ENCODE measurements at regions not wholly inside any gene's neighbourhood (a gene's known extent, or its start where the extent isn't known, plus 50 kb on each side); places are given as distances from the start of the nearest gene placed in this dataset.

DNA sequence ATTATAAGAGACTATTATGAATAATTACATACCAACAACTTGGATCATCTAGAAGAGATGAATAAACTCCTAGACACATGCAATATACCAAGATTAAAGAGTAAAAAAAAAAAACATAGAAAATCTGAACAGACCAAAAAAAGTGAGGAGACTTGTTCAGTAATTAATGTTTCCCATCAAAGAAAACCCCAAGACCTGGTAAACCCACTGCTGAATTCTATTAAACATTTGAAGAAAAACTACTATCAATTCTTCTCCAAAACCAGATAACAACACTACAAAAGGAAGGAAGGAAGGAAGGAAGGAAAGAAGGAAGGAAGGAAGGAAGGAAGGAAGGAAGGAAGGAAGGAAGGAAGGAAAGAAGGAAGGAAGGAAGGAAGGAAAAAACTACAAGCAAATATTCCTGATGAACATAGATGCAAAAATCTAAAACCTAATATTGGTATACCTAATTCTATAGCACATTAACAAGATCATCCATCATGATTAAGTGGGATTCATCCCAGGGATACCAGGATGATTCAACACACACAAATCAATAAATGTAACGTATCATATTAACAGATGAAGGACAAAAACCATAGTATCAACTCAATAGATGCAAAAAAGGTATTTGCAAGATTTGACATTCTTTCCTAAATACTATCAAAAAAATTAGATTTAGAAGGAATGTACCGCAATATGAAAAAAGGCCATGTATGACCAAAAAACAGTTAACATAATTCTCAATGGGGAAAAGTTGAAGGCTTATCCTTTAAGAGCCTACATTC is 445.5 kb downstream of the KCNH5 start:
- no peak for DNase-seq

DNA sequence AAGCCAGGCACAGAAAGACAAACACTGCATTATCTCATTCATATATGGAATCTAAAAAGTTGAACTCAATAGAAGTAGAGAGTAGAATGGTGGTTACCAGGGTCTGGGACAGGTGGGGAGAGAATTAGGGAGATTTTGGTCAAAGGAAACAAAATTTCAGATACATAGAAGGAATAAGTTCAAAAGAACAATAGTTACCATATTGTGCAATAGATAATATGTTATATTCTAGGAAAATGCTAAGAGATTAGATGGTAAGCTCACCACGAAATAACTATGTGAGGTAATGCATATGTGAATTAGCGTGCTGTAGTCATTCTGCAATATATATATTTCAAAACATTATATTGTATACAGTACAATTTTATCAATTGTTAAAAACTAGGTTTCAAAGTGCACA is 442.5 kb downstream of the KCNH5 start:
- DNase-seq = no peak

DNA sequence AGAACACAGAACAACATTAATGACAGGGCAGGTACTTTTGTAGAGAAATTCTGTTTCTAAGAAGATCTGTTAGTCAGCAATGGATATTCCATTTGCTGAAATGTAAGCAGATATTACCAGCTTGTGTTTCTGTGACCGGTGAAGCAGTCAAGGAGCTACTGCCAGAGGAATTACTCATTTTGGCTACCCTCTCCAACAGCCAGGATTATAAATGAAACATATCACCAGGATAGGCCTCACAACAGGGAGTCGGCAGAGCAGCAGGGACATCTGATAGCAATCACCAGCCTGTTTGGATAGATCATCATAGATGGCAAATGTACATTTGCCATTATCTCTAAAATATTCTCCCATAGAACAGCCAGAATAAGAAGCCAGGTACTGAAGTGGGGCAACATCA is 440.7 kb downstream of the KCNH5 start:
- DNase-seq = no peak

DNA sequence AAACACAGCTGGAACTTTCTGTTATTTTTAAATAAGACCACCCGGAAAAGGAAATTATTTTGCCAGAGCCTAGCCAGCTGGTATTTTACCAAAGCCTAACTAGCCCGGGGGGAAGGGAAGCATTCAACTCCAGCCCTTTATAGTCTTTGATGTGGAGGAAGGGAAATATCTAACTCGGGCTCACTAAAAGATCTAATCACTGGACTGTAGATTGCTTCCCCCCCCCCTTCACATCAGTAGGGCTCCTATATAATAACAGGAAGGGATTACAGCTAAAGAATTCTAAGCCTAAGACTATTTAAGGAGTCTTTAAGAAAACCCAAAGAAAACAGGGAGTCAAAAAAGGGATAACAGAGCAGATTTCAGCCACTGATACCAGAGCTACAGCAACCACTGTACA is 431.1 kb downstream of the KCNH5 start:
- no peak for DNase-seq

DNA sequence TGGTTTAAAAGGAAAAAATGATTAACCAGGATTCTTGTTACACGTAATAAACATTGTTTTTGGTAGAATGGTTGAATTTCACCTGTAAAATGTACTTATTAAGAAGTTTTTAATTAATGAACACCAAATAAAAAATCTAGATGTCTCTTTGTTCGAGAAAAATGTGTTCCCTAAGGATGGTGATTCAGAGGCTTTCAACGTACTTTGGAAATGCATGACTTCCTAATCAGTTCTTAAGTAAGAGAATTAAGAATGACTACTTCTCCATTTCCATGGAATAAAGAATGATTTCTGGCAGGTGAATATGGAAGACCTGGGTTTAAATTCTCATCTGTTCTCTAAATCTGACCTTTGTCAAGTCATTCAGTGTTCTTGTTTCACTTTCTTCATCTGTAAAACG is 428.6 kb downstream of the KCNH5 start:
- DNase-seq = no peak

DNA sequence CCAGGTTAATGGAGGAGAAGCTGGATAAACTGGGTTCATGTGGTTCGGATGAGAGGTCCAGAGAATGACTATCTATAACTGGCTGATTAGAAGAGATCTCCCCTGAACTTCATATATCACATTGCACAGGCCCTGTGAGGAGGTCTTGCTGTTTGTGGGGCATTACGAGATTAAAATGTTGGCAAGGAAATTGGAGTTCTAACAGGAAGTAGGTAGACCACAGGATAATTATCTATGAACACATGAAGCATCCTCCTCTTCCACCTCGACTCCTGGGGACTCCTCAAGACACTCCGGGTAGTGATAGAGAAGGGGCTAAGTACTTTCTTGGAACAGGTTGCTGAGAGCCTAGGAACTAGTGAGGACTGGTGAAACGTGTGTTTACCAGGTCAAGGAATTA is 418.8 kb downstream of the KCNH5 start:
- DNase-seq = no peak

DNA sequence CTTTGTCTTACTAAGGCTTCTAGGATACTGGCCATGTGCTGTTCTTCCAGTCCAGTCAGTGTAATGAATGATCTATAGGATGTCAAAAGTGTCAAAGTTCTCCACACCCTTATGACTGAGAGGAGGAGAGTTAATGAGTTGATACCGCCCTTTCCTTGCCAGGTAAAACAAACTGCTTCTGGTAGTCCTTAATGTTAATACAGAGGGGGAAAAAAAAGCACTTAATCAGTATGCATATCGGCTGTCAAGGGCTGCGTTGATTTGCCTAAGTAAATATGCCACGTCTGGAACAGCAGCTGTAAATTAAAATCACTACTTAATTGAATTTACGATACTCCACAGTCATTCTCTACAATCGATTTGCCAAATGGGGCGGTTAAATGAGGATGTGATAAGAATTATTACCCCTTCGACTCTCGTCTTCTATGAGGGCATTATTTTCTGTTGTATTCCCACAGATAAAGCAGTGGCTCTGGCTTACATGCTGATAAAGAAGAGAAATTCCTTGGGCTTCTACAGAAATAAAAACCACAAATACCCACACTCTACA is 416.0 kb downstream of the KCNH5 start:
- DNase-seq = no peak

DNA sequence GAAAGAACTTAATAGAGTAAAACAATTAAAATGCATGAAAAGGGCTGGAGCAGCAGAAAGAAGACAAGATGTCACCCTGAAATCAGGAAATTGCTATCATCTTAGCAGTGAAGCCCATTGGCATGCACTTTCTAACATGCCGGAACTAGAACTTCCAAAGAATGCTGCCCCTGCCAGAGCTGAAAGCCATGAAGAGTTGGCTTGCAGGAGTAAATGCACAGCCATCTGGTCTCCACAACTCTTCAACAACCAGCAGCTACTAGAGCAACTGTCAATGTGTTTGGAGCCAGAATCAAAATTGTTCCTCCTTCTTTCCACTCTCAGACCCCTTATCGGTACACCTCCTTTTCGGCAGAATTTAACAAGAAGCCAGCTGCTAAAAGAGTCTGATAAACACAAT is 414.1 kb downstream of the KCNH5 start:
- no peak for DNase-seq

DNA sequence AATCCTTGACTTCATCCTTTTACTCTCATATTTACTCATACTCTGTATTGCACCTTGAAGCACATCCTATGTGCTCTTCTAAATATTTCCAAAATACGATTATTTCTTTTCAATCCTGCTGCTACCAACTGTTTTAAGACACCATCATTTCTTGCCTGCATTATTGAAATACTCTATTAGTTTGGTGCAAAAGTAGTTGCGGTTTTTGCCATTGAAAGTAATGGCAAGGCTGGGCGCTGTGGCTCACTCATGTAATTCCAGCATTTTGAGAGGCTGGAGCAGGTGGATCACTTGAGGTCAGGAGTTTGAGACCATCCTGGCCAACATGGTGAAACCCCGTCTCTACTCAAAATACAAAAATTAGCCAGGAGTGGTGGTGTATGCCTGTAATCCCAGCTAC is 412.5 kb downstream of the KCNH5 start:
- DNase-seq = no peak

DNA sequence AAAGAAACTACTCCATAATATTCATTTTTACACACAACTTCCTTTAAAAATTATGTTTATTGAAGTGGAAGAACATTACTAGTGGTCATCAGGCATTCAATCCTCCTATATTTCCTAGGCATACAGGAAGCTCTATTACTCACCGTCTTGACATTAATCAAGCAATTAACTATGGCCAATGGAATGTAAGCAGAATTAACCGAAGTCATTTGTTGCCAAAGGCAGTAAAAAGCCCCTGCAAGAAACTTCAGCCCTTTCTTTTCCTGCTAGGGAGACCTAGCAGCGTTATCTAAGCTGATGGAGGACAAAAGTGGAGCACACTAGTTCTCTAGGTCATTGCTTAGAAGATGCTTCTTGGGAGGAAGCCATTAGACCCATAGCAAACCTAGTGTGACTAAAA is 399.6 kb downstream of the KCNH5 start:
- no peak for DNase-seq

Measured in T-helper 1 cell (primary cell).